ENCODE measurements at regions not wholly inside any gene's neighbourhood (a gene's known extent, or its start where the extent isn't known, plus 50 kb on each side); places are given as distances from the start of the nearest gene placed in this dataset.
A peak's percentile ranks its signal among the peaks of the same experiment; 100 is the strongest.

DNA sequence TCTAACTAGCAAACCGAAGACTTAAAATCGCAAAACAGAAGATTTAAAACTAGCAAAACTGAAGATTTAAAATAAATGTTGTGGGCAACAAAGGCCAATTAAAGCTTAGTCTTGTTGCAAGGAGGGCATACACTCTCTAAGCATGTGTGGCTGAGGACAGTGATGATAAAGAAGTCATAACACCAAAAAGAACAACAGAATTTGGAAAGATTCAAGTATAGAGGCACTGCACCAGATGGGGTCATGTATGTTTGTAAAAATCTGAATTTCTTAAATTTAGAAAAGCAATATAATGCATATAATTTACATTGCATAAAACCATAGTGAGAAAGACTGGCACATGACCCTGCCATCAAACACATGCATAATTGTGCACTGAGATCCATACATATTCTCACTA lies 743.8 kb downstream of the TAF11L14 start:
- no peaks in the 10 kb centered on the region for H3K27me3 ChIP-seq (replicated peaks in 1 of 2; ENCODE audit: control insufficient read depth in 2 of 2, extremely low read depth in 1 of 2, insufficient read depth in 2 of 2, low read length in 1 of 2)
- H3K36me3 ChIP-seq (ENCODE audit: control insufficient read depth in 2 of 2, extremely low read depth in 1 of 2, insufficient read depth in 1 of 2, low read length in 1 of 2), result no peaks in the 10 kb centered on the region
- H3K4me3 ChIP-seq (ENCODE audit: control insufficient read depth in 1 of 2, extremely low read depth in 1 of 2, low read length in 1 of 2), result no peak overlapping the region
- no peak overlapping the region for H3K27ac ChIP-seq (ENCODE audit: low read length)
- CTCF ChIA-PET, result no interaction called here
- DNase-seq (no peak), ATAC-seq (replicated peaks in 1 of 4) (no peak)
- Mint-ChIP-seq H3K36me3 (no peaks in the 10 kb centered on the region), H3K4me3 (no peak overlapping the region), H3K27me3 (no peaks in the 10 kb centered on the region), H3K4me1 (no peaks in the 10 kb centered on the region), H3K9me3 (peaks cover 2 to 15% (median 3%) of the 10 kb centered on the region in 3 donors), H3K27ac (no peak overlapping the region)
- no peaks in the 10 kb centered on the region for H3K4me1 ChIP-seq (ENCODE audit: control insufficient read depth in 1 of 2, extremely low read depth in 1 of 2, insufficient read depth in 2 of 2, low read length in 2 of 2)
- POLR2A ChIA-PET, result no interaction called here
- H3K9me3 ChIP-seq, result no peaks in the 10 kb centered on the region
- WGBS (ENCODE audit: insufficient coverage), result no CpG with 5 or more reads among the region's 2 CpGs

DNA sequence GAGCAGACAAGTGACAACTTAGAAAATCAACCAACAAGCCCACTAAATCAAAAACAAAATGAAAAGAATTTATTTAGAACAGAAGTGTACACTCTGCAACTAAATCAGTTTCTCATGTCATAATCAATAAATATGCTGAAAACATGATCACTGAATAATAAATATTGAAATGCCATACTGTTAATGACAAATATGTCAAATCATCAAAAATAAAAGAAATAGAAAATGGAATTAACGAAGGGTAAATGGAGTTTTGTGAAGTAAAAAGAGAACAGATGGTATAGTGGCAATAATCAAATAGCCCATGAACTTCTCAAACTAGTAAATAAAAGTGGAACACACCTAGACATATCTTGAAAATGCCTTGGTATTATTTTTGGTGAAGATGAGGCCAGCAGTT lies 744.9 kb downstream of the TAF11L14 start:
- POLR2A ChIA-PET, result no interaction called here
- Mint-ChIP-seq H3K36me3 (no peaks in the 10 kb centered on the region), H3K27ac (no peak overlapping the region), H3K9me3 (peaks cover 0 to 15% (median 0%) of the 10 kb centered on the region in 3 donors), H3K27me3 (no peaks in the 10 kb centered on the region), H3K4me3 (no peak overlapping the region), H3K4me1 (no peaks in the 10 kb centered on the region)
- no CpG with 5 or more reads among the region's 1 CpG for WGBS (ENCODE audit: insufficient coverage)
- no peaks in the 10 kb centered on the region for H3K9me3 ChIP-seq
- DNase-seq (no peak), ATAC-seq (replicated peaks in 1 of 4) (no peak)
- no peaks in the 10 kb centered on the region for H3K36me3 ChIP-seq (ENCODE audit: control insufficient read depth in 2 of 2, extremely low read depth in 1 of 2, insufficient read depth in 1 of 2, low read length in 1 of 2)
- no peak overlapping the region for H3K4me3 ChIP-seq (ENCODE audit: control insufficient read depth in 1 of 2, extremely low read depth in 1 of 2, low read length in 1 of 2)
- no peaks in the 10 kb centered on the region for H3K27me3 ChIP-seq (replicated peaks in 1 of 2; ENCODE audit: control insufficient read depth in 2 of 2, extremely low read depth in 1 of 2, insufficient read depth in 2 of 2, low read length in 1 of 2)
- CTCF ChIA-PET, result no interaction called here
- no peaks in the 10 kb centered on the region for H3K4me1 ChIP-seq (ENCODE audit: control insufficient read depth in 1 of 2, extremely low read depth in 1 of 2, insufficient read depth in 2 of 2, low read length in 2 of 2)
- no peak overlapping the region for H3K27ac ChIP-seq (ENCODE audit: low read length)

DNA sequence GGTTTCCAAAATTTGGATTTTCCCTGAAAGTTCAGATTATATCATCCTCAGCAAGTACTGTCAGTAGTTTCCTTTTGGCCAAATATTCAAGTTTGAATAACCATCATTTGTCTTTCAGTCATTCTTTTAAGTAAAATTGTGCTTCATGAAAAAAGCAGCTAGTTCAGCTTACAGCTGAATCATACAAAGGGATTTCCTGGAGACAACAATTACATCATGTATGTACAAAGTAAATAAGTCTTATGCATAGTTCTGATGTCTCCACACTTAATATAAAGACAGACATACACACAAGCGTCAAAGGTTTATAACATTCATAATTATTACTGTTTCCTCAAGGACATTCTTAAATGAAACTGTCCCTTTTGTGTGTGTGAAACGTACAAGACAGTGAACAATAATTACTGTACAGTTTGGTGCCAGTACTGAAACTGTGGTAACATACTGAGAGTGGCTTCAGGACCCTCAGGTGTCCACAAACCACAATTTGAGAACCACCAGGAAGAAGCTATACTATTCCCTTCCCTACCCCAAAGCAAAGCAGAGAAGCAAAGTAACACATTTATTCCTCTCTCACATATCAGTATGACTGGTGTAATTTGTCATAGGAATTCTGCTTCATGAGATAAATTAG lies 746.6 kb downstream of the TAF11L14 start:
- POLR2A ChIA-PET, result no interaction called here
- Histone ChIP-seq H3K27ac (ENCODE audit: low read length) (no peak overlapping the region), H3K36me3 (ENCODE audit: control insufficient read depth in 2 of 2, extremely low read depth in 1 of 2, insufficient read depth in 1 of 2, low read length in 1 of 2) (no peaks in the 10 kb centered on the region), H3K9me3 (no peaks in the 10 kb centered on the region), H3K27me3 (replicated peaks in 1 of 2; ENCODE audit: control insufficient read depth in 2 of 2, extremely low read depth in 1 of 2, insufficient read depth in 2 of 2, low read length in 1 of 2) (no peaks in the 10 kb centered on the region), H3K4me1 (ENCODE audit: control insufficient read depth in 1 of 2, extremely low read depth in 1 of 2, insufficient read depth in 2 of 2, low read length in 2 of 2) (no peaks in the 10 kb centered on the region), H3K4me3 (ENCODE audit: control insufficient read depth in 1 of 2, extremely low read depth in 1 of 2, low read length in 1 of 2) (no peak overlapping the region)
- H3K27me3 Mint-ChIP-seq, result no peaks in the 10 kb centered on the region
- H3K9me3 Mint-ChIP-seq, result peaks cover 0 to 5% (median 0%) of the 10 kb centered on the region in 3 donors
- ATAC-seq (replicated peaks in 1 of 4) (no peak), DNase-seq (no peak)
- H3K27ac Mint-ChIP-seq, result no peak overlapping the region
- H3K36me3 Mint-ChIP-seq, result no peaks in the 10 kb centered on the region
- no CpG with 5 or more reads among the region's 2 CpGs for WGBS (ENCODE audit: insufficient coverage)
- no peak overlapping the region for H3K4me3 Mint-ChIP-seq
- no peaks in the 10 kb centered on the region for H3K4me1 Mint-ChIP-seq
- CTCF ChIA-PET, result interaction anchor here in 1 of 2 donors (0.5 kb wide), 1 partner anchor 32 kb away, joined by 3 read pairs; no protein-coding TSS in a partner anchor

DNA sequence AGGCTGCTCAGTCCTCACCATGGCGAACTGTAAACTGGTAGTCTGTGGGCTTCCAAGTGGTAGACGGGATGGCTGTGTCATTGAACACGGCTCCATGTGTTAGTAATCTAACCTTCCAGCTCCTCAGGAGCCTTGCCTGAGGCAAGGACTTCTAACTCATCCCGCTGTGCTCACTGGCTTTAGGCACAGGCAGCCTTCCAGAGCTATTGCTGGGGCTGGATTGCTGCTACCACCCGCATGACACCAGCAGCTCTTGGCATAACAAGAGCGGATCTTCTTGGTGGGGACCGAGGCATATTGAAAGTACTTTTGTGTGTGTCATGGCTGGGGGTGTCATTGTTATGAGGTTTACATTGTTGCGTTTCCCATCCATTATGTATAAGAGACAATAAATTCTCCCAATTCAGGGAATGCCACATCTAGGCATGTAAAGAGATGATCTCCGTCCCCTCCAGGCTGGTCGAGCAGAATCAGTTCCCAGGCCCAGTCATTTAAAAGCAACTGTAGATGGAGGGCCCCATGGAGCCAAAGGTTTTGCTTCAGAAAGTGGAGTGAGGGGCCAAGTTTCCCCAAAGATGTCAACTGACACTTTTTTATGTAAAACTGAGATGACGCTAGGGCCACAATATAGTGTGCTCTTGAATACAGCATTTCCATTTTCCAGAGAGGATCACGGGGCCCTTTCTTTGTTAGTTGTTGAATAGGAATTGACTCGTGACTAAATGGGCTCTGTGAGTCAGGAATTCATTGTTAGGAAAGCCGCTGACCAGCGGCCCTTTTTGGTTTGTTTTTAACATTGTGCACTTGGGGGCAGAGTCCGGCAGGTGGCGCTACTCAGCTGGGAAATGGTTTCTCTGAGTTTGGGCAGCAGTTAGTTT lies 759.5 kb downstream of the TAF11L14 start:
- Histone ChIP-seq H3K27me3 (replicated peaks in 1 of 2; ENCODE audit: control insufficient read depth in 2 of 2, extremely low read depth in 1 of 2, insufficient read depth in 2 of 2, low read length in 1 of 2) (no peaks in the 10 kb centered on the region), H3K9me3 (no peaks in the 10 kb centered on the region), H3K27ac (ENCODE audit: low read length) (no peak overlapping the region), H3K4me3 (ENCODE audit: control insufficient read depth in 1 of 2, extremely low read depth in 1 of 2, low read length in 1 of 2) (no peak overlapping the region), H3K36me3 (ENCODE audit: control insufficient read depth in 2 of 2, extremely low read depth in 1 of 2, insufficient read depth in 1 of 2, low read length in 1 of 2) (no peaks in the 10 kb centered on the region), H3K4me1 (ENCODE audit: control insufficient read depth in 1 of 2, extremely low read depth in 1 of 2, insufficient read depth in 2 of 2, low read length in 2 of 2) (no peaks in the 10 kb centered on the region)
- no peaks in the 10 kb centered on the region for H3K27me3 Mint-ChIP-seq
- ChIA-PET POLR2A (interaction anchor here in 1 of 2 donors (0.6 kb wide), 1 partner anchor 303 kb away, joined by 17 read pairs; no protein-coding TSS in a partner anchor), CTCF (no interaction called here)
- no peaks in the 10 kb centered on the region for H3K9me3 Mint-ChIP-seq
- 50% methylated on average over 12 of the region's 17 CpGs for WGBS (ENCODE audit: insufficient coverage)
- H3K4me3 Mint-ChIP-seq, result no peak overlapping the region
- peak in 12 of 35 experiments; percentile 1 to 25 (median 8) for DNase-seq
- H3K4me1 Mint-ChIP-seq, result no peaks in the 10 kb centered on the region
- no peak for ATAC-seq (replicated peaks in 1 of 4)
- H3K36me3 Mint-ChIP-seq, result no peaks in the 10 kb centered on the region
- no peak overlapping the region for H3K27ac Mint-ChIP-seq

DNA sequence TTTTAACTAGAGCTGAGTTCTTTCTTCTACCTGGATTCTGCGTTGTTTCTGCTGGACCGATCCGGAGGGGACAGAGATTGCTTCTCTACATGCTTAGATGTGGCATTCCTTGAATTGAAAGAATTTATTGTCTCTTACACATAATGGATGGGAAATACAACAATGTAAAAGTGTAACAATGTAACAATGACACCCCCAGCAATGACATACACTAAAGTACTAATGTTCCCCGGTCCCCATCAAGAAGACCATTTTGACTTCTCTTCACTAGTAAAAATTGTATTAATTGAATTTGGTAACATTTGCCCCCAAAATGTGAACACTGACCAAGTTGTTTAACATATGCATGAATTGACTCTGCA lies 760.2 kb downstream of the TAF11L14 start:
- no CpG with 5 or more reads among the region's 4 CpGs for WGBS (ENCODE audit: insufficient coverage)
- H3K9me3 ChIP-seq, result no peaks in the 10 kb centered on the region
- H3K27me3 ChIP-seq (replicated peaks in 1 of 2; ENCODE audit: control insufficient read depth in 2 of 2, extremely low read depth in 1 of 2, insufficient read depth in 2 of 2, low read length in 1 of 2), result no peaks in the 10 kb centered on the region
- CTCF ChIA-PET, result no interaction called here
- Mint-ChIP-seq H3K27ac (no peak overlapping the region), H3K9me3 (no peaks in the 10 kb centered on the region), H3K27me3 (no peaks in the 10 kb centered on the region), H3K36me3 (no peaks in the 10 kb centered on the region), H3K4me3 (no peak overlapping the region), H3K4me1 (no peaks in the 10 kb centered on the region)
- no peak overlapping the region for H3K4me3 ChIP-seq (ENCODE audit: control insufficient read depth in 1 of 2, extremely low read depth in 1 of 2, low read length in 1 of 2)
- DNase-seq, result no peak
- POLR2A ChIA-PET, result no interaction called here
- H3K36me3 ChIP-seq (ENCODE audit: control insufficient read depth in 2 of 2, extremely low read depth in 1 of 2, insufficient read depth in 1 of 2, low read length in 1 of 2), result no peaks in the 10 kb centered on the region
- ATAC-seq (replicated peaks in 1 of 4), result no peak
- no peak overlapping the region for H3K27ac ChIP-seq (ENCODE audit: low read length)
- H3K4me1 ChIP-seq (ENCODE audit: control insufficient read depth in 1 of 2, extremely low read depth in 1 of 2, insufficient read depth in 2 of 2, low read length in 2 of 2), result no peaks in the 10 kb centered on the region

DNA sequence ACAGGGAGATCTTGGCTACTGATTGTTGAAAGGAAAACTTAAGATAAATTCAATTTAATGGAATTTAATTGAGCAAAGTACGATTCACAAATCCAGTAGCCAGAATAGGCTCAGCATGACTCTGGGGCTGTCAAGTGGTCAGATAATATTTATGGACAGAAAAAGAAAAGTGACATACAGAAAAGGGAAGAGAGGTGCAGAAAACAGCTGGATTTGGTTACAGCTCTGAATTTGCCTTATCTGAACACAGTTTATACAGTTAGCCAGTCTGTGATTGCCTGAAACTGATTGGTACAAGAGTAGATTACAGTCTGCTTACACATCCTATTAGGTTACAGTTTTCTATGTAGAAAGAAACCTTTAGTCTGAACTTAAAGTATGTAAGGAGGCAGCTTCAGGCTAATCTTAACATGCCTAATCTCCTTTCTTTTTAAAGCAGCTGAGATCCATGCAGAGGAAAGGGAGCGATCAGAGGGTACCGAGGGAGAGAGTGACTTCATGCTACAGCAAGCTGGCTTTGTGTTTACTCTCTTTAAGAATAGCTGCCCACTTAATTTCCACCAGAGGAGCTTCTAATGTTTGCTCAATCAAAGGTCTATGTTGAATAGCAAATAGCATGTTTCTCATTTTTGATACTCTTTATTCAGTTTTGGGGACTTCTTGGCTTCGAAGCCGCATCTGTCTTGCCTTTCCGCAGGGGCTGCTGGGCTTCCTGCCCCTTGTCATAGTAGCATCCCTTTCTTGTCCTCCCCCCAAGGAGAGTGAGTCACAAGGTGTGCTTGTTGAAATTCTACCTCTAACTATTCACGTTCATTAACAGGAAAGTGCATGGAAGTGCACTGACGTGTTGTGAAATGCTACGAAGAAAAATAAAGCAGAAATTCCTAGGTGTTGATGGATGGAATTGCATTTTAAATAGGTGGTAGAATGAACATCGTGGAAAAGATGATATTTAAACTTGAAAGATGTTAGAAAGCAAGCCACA lies 761.2 kb downstream of the TAF11L14 start:
- Histone ChIP-seq H3K4me1 (ENCODE audit: control insufficient read depth in 1 of 2, extremely low read depth in 1 of 2, insufficient read depth in 2 of 2, low read length in 2 of 2) (no peaks in the 10 kb centered on the region), H3K4me3 (ENCODE audit: control insufficient read depth in 1 of 2, extremely low read depth in 1 of 2, low read length in 1 of 2) (no peak overlapping the region), H3K9me3 (no peaks in the 10 kb centered on the region), H3K36me3 (ENCODE audit: control insufficient read depth in 2 of 2, extremely low read depth in 1 of 2, insufficient read depth in 1 of 2, low read length in 1 of 2) (no peaks in the 10 kb centered on the region), H3K27ac (ENCODE audit: low read length) (no peak overlapping the region), H3K27me3 (replicated peaks in 1 of 2; ENCODE audit: control insufficient read depth in 2 of 2, extremely low read depth in 1 of 2, insufficient read depth in 2 of 2, low read length in 1 of 2) (no peaks in the 10 kb centered on the region)
- WGBS (ENCODE audit: insufficient coverage), result 100% methylated on average over 2 of the region's 10 CpGs
- Mint-ChIP-seq H3K4me1 (no peaks in the 10 kb centered on the region), H3K4me3 (no peak overlapping the region), H3K36me3 (no peaks in the 10 kb centered on the region), H3K9me3 (no peaks in the 10 kb centered on the region), H3K27me3 (no peaks in the 10 kb centered on the region), H3K27ac (no peak overlapping the region)
- ATAC-seq (replicated peaks in 1 of 4) (no peak), DNase-seq (no peak)
- CTCF ChIA-PET, result no interaction called here
- POLR2A ChIA-PET, result no interaction called here

Data from T-cell (primary cell).